HEK293T (cell line): ENCODE measurements at regions not wholly inside any gene's neighbourhood (a gene's known extent, or its start where the extent isn't known, plus 50 kb on each side); places are given as distances from the start of the nearest gene placed in this dataset.

ENCODE experiments used
- ARNT ChIP-seq: fragments of 450-650 bp; IDR thresholded peaks from 2 replicates; pipeline ENCODE4 v1.6.1; 2017; ENCODE audit warnings: mild to moderate bottlenecking
- BHLHE40 ChIP-seq: fragments of 450-650 bp; IDR thresholded peaks from 2 replicates; pipeline ENCODE4 v1.6.1; 2016; ENCODE audit warnings: mild to moderate bottlenecking, moderate library complexity, borderline replicate concordance
- ELF4 ChIP-seq: fragments of 450-650 bp; IDR thresholded peaks from 2 replicates; pipeline ENCODE4 v1.6.1; 2017; ENCODE audit warnings: antibody characterized with exemption
- FOXA1 ChIP-seq: fragments of 450-650 bp; IDR thresholded peaks from 2 replicates; pipeline ENCODE4 v1.6.1; 2016; ENCODE audit warnings: mild to moderate bottlenecking
- FOXK2 ChIP-seq: fragments of 450-650 bp; IDR thresholded peaks from 2 replicates; pipeline ENCODE4 v1.6.1; 2016; ENCODE audit warnings: mild to moderate bottlenecking
- FOXM1 ChIP-seq: fragments of 450-650 bp; IDR thresholded peaks from 2 replicates; pipeline ENCODE4 v1.6.1; 2017; ENCODE audit warnings: mild to moderate bottlenecking, borderline replicate concordance
- HDGF ChIP-seq: fragments of 450-650 bp; IDR thresholded peaks from 2 replicates; pipeline ENCODE4 v1.6.1; 2017; ENCODE audit warnings: antibody characterized with exemption, borderline replicate concordance
- LEF1 ChIP-seq: fragments of 450-650 bp; IDR thresholded peaks from 2 replicates; pipeline ENCODE4 v1.6.1; 2017; ENCODE audit warnings: mild to moderate bottlenecking, borderline replicate concordance
- NFRKB ChIP-seq: fragments of 450-650 bp; IDR thresholded peaks from 2 replicates; pipeline ENCODE4 v1.6.1; 2016; ENCODE audit warnings: mild to moderate bottlenecking, moderate library complexity
- PKNOX1 ChIP-seq: fragments of 450-650 bp; IDR thresholded peaks from 2 replicates; pipeline ENCODE4 v1.6.1; 2016
- SP1 ChIP-seq: fragments of 450-650 bp; IDR thresholded peaks from 2 replicates; pipeline ENCODE4 v1.6.1; 2017
- SUZ12 ChIP-seq: fragments of 450-650 bp; IDR thresholded peaks from 2 replicates; pipeline ENCODE4 v1.6.1; 2016; ENCODE audit warnings: mild to moderate bottlenecking
- TARDBP ChIP-seq: fragments of 450-650 bp; IDR thresholded peaks from 2 replicates; pipeline ENCODE4 v1.6.1; 2016
- ZNF384 ChIP-seq: fragments of 450-650 bp; IDR thresholded peaks from 2 replicates; pipeline ENCODE4 v1.6.1; 2016

DNA sequence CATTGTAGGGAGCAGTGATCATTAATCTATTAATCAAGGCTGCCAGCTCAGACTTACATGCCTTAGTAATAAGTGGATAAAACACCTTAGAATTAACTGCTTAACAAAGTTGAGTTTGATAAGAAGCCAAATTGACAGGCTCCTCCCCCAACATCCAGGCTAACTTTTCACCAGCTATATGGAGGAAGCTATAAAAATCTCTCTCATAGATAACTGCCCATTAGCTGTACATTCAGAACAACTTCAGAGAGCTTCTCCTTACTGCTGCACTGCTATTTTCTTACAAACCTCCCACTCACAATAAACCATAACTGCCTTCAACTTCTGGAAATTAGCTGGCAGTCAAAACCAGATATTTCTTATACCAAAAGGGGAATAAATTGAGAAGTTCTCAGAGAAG is 364.1 kb downstream of the PRELID2 start:
- TF ChIP-seq SUZ12 = no peak
- no peak for TF ChIP-seq FOXM1
- TF ChIP-seq LEF1 = no peak
- no peak for TF ChIP-seq HDGF
- TF ChIP-seq FOXK2 = no peak
- no peak for TF ChIP-seq NFRKB
- TF ChIP-seq BHLHE40 = no peak
- no peak for TF ChIP-seq SP1
- TF ChIP-seq TARDBP = no peak
- TF ChIP-seq ELF4 = no peak
- no peak for TF ChIP-seq FOXA1
- no peak for TF ChIP-seq PKNOX1
- no peak for TF ChIP-seq ZNF384
- no peak for TF ChIP-seq ARNT
